ENCODE measurements at regions not wholly inside any gene's neighbourhood (a gene's known extent, or its start where the extent isn't known, plus 50 kb on each side); places are given as distances from the start of the nearest gene placed in this dataset.

DNA sequence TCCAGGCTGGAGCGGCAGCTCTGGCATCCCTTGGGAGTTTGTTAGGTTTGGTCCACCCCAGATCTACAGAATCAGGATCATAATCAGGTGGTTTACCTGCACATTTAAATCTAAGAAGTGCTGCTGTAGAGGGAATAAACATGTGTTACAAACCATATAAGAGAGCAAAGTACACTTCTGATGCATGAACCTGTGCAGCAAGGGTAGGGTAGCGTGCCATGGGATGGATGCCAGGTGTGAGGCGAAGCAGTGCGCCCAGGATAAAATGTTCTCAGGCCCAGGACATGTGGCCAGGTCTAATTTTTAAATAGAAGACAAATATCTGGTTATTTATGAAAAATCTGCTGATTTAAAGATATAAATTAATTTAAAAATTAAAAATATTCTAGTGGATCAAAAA, 308.8 kb upstream of the USP24 start:
- no peak for TF ChIP-seq TCF12 (IDR thresholded peaks at IDR 0.05; ENCODE audit: low read depth)
- TF ChIP-seq NFIC (IDR thresholded peaks at IDR 0.05): no peak
- TF ChIP-seq, protein P1, sequence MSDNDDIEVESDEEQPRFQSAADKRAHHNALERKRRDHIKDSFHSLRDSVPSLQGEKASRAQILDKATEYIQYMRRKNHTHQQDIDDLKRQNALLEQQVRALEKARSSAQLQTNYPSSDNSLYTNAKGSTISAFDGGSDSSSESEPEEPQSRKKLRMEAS (IDR thresholded peaks at IDR 0.05): no peak
- no peak for TF ChIP-seq TEAD4 (IDR thresholded peaks at IDR 0.05)
- TF ChIP-seq FOXM1 (IDR thresholded peaks at IDR 0.05; ENCODE audit: borderline replicate concordance, low read depth): no peak
- no peak for TF ChIP-seq TAF1 (IDR thresholded peaks at IDR 0.05; ENCODE audit: low read depth)
- TF ChIP-seq ZBTB7A (IDR thresholded peaks at IDR 0.05; ENCODE audit: low read depth): no peak
- no peak for TF ChIP-seq RAD21 (IDR thresholded peaks at IDR 0.05; ENCODE audit: low read depth)
- TF ChIP-seq CREB1 (IDR thresholded peaks at IDR 0.05; ENCODE audit: low read depth): no peak

DNA sequence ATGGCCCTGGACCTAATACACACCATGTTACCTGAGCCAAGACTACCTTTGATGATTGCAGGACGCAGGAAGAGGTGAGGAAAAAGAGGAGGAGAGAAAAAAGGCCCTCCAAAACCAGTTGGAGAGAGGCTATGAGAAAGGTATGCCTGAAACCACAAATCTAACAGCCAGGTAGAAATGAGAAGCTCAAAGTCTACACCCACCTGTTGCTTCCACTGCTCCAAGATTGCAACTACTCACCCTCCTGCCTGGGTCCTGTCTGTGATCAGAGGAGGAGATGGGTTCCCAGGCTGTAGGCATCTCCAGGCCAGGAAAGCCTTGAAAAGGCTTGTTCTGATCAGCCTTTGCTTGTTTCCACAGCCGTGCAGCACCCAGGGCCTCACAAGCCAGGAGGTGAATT, 307.8 kb upstream of the USP24 start:
- TF ChIP-seq TCF12 (IDR thresholded peaks at IDR 0.05; ENCODE audit: low read depth) (no peak), ZBTB7A (IDR thresholded peaks at IDR 0.05; ENCODE audit: low read depth) (no peak), RAD21 (IDR thresholded peaks at IDR 0.05; ENCODE audit: low read depth) (no peak), CREB1 (IDR thresholded peaks at IDR 0.05; ENCODE audit: low read depth) (no peak), TAF1 (IDR thresholded peaks at IDR 0.05; ENCODE audit: low read depth) (no peak), CEBPB (IDR thresholded peaks at IDR 0.05) (no peak), EGR1 (IDR thresholded peaks at IDR 0.05) (no peak), YY1 (IDR thresholded peaks at IDR 0.05; ENCODE audit: low read depth) (no peak), TEAD4 (IDR thresholded peaks at IDR 0.05) (no peak), NFIC (IDR thresholded peaks at IDR 0.05) (no peak), EP300 (IDR thresholded peaks at IDR 0.05; ENCODE audit: borderline replicate concordance) (no peak)
- TF ChIP-seq, protein P2, sequence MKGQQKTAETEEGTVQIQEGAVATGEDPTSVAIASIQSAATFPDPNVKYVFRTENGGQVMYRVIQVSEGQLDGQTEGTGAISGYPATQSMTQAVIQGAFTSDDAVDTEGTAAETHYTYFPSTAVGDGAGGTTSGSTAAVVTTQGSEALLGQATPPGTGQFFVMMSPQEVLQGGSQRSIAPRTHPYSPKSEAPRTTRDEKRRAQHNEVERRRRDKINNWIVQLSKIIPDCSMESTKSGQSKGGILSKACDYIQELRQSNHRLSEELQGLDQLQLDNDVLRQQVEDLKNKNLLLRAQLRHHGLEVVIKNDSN (IDR thresholded peaks at IDR 0.05): no peak
- TF ChIP-seq, protein P3, sequence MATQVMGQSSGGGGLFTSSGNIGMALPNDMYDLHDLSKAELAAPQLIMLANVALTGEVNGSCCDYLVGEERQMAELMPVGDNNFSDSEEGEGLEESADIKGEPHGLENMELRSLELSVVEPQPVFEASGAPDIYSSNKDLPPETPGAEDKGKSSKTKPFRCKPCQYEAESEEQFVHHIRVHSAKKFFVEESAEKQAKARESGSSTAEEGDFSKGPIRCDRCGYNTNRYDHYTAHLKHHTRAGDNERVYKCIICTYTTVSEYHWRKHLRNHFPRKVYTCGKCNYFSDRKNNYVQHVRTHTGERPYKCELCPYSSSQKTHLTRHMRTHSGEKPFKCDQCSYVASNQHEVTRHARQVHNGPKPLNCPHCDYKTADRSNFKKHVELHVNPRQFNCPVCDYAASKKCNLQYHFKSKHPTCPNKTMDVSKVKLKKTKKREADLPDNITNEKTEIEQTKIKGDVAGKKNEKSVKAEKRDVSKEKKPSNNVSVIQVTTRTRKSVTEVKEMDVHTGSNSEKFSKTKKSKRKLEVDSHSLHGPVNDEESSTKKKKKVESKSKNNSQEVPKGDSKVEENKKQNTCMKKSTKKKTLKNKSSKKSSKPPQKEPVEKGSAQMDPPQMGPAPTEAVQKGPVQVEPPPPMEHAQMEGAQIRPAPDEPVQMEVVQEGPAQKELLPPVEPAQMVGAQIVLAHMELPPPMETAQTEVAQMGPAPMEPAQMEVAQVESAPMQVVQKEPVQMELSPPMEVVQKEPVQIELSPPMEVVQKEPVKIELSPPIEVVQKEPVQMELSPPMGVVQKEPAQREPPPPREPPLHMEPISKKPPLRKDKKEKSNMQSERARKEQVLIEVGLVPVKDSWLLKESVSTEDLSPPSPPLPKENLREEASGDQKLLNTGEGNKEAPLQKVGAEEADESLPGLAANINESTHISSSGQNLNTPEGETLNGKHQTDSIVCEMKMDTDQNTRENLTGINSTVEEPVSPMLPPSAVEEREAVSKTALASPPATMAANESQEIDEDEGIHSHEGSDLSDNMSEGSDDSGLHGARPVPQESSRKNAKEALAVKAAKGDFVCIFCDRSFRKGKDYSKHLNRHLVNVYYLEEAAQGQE (IDR thresholded peaks at IDR 0.05; ENCODE audit: low read depth): no peak
- TF ChIP-seq, protein P1 (IDR thresholded peaks at IDR 0.05): no peak

DNA sequence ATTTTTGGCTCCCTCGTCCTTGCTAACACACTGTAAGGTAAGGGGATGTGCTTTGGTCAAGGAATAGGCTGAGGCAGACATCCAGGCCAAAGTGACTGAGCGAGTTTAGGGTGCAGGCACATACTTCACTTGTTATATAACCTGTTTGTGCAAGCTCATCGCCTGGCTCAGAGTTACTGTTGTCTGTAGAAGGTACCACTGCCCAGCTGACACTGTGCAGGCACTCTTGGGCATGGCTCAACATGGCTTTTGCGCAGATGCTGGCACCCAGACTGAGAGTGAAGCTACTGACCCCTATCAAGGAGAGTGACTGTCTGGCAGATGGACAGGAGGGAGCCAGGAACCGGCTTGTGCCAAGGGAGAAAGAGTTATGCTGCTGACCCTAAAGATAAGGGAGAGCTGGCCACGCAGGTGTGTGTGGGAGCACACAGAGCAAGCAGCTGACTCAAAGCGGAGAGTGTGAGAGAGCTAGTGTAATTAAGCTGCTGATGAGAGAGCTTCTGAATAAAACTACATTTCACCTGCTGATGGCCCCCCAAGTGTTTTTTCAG, 307.3 kb upstream of the USP24 start:
- no peak for TF ChIP-seq TCF12 (IDR thresholded peaks at IDR 0.05; ENCODE audit: low read depth)
- TF ChIP-seq NFIC (IDR thresholded peaks at IDR 0.05): no peak
- TF ChIP-seq, protein P3 (IDR thresholded peaks at IDR 0.05; ENCODE audit: low read depth): no peak
- TF ChIP-seq RAD21 (IDR thresholded peaks at IDR 0.05; ENCODE audit: low read depth): no peak
- TF ChIP-seq FOXM1 (IDR thresholded peaks at IDR 0.05; ENCODE audit: borderline replicate concordance, low read depth): no peak
- TF ChIP-seq, protein P2 (IDR thresholded peaks at IDR 0.05): no peak
- no peak for TF ChIP-seq EP300 (IDR thresholded peaks at IDR 0.05; ENCODE audit: borderline replicate concordance)
- TF ChIP-seq TAF1 (IDR thresholded peaks at IDR 0.05; ENCODE audit: low read depth): no peak
- no peak for TF ChIP-seq TEAD4 (IDR thresholded peaks at IDR 0.05)
- TF ChIP-seq EGR1 (IDR thresholded peaks at IDR 0.05): no peak
- TF ChIP-seq YY1 (IDR thresholded peaks at IDR 0.05; ENCODE audit: low read depth): no peak
- TF ChIP-seq CREB1 (IDR thresholded peaks at IDR 0.05; ENCODE audit: low read depth): no peak
- no peak for TF ChIP-seq ZBTB7A (IDR thresholded peaks at IDR 0.05; ENCODE audit: low read depth)
- no peak for TF ChIP-seq CEBPB (IDR thresholded peaks at IDR 0.05)
- TF ChIP-seq, protein P1 (IDR thresholded peaks at IDR 0.05): no peak

DNA sequence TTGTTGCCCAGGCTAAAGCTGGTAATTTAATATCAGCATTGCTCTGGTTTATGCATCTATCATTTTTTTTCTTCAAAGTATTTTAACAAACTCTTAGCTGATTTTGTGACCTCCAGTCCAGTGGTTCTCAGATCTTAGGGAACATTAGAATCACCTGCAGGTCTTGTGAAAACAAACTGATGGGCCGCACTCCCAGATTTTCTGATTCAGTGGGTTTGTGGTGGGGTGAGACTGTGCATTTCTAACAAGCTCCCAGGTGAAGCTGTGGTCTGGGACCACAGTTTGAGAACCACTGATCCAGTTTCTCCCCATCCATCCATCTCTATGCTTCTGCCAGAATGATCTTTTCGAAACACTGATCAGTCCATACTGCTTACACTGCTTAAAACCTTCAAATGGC, 305.7 kb upstream of the USP24 start:
- no peak for TF ChIP-seq RAD21 (IDR thresholded peaks at IDR 0.05; ENCODE audit: low read depth)
- TF ChIP-seq FOXM1 (IDR thresholded peaks at IDR 0.05; ENCODE audit: borderline replicate concordance, low read depth): no peak

DNA sequence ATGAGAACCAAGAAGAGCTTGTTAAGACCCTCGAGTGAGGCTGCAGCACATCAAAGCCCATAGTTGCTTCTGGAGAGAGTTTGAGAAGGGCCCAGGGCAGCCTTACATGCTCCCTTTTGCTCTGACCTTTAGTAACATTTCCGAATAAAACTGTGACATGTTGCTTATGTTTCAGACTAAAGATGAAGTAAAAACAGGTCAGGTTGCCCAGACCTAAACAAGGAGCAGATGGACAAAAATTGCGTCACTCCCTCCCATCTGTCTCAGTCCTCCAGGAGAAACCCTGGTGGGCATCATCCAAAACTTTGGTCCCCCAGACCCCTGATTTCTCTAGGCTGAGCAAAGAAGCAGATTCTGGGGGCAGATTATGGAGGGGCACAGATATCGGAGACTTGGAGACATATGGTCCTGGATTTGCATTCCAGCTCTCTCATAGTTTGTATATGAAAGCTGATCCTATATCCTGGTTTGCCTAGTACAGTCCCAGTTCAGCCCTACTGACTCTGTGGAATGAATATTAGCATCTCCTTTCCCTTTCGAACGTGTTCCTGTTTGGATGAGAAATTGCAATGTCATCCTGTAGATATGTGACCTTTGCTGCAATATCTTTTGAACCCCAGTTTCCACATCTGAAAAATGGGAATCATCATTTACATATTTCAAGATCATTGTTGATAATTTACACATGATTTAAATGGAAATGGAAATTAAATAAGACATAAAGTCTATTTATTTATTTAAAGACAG, 304.9 kb upstream of the USP24 start:
- TF ChIP-seq CEBPB (IDR thresholded peaks at IDR 0.05): no peak; the same call in 1 of the 2 replicates
- no peak for TF ChIP-seq FOXM1 (IDR thresholded peaks at IDR 0.05; ENCODE audit: borderline replicate concordance, low read depth)
- TF ChIP-seq YY1 (IDR thresholded peaks at IDR 0.05; ENCODE audit: low read depth): no peak
- no peak for TF ChIP-seq EGR1 (IDR thresholded peaks at IDR 0.05)
- TF ChIP-seq NFIC (IDR thresholded peaks at IDR 0.05): no peak
- TF ChIP-seq, protein P2 (IDR thresholded peaks at IDR 0.05): no peak
- no peak for TF ChIP-seq TEAD4 (IDR thresholded peaks at IDR 0.05)
- no peak for TF ChIP-seq TCF12 (IDR thresholded peaks at IDR 0.05; ENCODE audit: low read depth)
- no peak for TF ChIP-seq EP300 (IDR thresholded peaks at IDR 0.05; ENCODE audit: borderline replicate concordance)
- TF ChIP-seq ZBTB7A (IDR thresholded peaks at IDR 0.05; ENCODE audit: low read depth): no peak
- TF ChIP-seq, protein P3 (IDR thresholded peaks at IDR 0.05; ENCODE audit: low read depth): no peak
- no peak for TF ChIP-seq CREB1 (IDR thresholded peaks at IDR 0.05; ENCODE audit: low read depth)
- no peak for TF ChIP-seq TAF1 (IDR thresholded peaks at IDR 0.05; ENCODE audit: low read depth)
- TF ChIP-seq, protein P1 (IDR thresholded peaks at IDR 0.05): no peak
- no peak for TF ChIP-seq RAD21 (IDR thresholded peaks at IDR 0.05; ENCODE audit: low read depth)
